Fibroblast of the aortic adventitia (primary cell): ENCODE measurements at regions not wholly inside any gene's neighbourhood (a gene's known extent, or its start where the extent isn't known, plus 50 kb on each side); places are given as distances from the start of the nearest gene placed in this dataset.
"Not testable (repeated sequence)": the region's sequence is repeated elsewhere in the genome, so short reads cannot be mapped to it uniquely, and the experiment has no call there.

Experiments
- DNase-seq: peaks from one replicate; pipeline ENCODE4 v3.0.0-alpha.2; 2010; ENCODE audit warnings: low read depth
- H3K4me3 ChIP-seq: 2 replicates; pipeline ENCODE4 v1.5.1; 2011; ENCODE audit warnings: low read depth, mild to moderate bottlenecking, control low read depth, low read length, moderate library complexity
- CTCF ChIP-seq: IDR thresholded peaks from 2 replicates; pipeline ENCODE4 v1.5.1; 2011; ENCODE audit warnings: mild to moderate bottlenecking, low read length, control low read depth, inconsistent platforms; ENCODE audit not compliant: insufficient read depth

GRCh38 chr2:167575276-167575675, 672.1 kb downstream of the STK39 start:
- DNase-seq, result no peak
- TF ChIP-seq CTCF, result no peak
- H3K4me3 ChIP-seq, result no peak overlapping the region

- no peak for DNase-seq
- H3K4me3 ChIP-seq, result no peak overlapping the region
- no peak for TF ChIP-seq CTCF
Observed at GRCh38 chr2:167572883-167573619, 674.3 kb downstream of the STK39 start.

- no peak for TF ChIP-seq CTCF
- no peak overlapping the region for H3K4me3 ChIP-seq
- DNase-seq, result no peak
Observed at GRCh38 chr2:167570370-167570769, 677.0 kb downstream of the STK39 start.

- not testable (repeated sequence) for DNase-seq, H3K4me3 ChIP-seq
Observed at GRCh38 chr2:167563885-167564619, 675.8 kb downstream of the XIRP2 start.

GRCh38 chr2:167558272-167558991, 670.2 kb downstream of the XIRP2 start:
- DNase-seq, H3K4me3 ChIP-seq: not testable (repeated sequence)

GRCh38 chr2:167555098-167555720, 666.9 kb downstream of the XIRP2 start:
- TF ChIP-seq CTCF, result no peak
- DNase-seq, result no peak
- H3K4me3 ChIP-seq, result no peak overlapping the region

- no peak overlapping the region for H3K4me3 ChIP-seq
- DNase-seq, result no peak
- TF ChIP-seq CTCF, result no peak
Observed at GRCh38 chr2:167553635-167554034, 665.4 kb downstream of the XIRP2 start.
